ENCODE measurements at regions not wholly inside any gene's neighbourhood (a gene's known extent, or its start where the extent isn't known, plus 50 kb on each side); places are given as distances from the start of the nearest gene placed in this dataset.
"Not testable (repeated sequence)": the region's sequence is repeated elsewhere in the genome, so short reads cannot be mapped to it uniquely, and the experiment has no call there.

- no peak for DNase-seq (ENCODE audit: low read depth)
- TF ChIP-seq CTCF (IDR thresholded peaks at IDR 0.05; ENCODE audit: control insufficient read depth, insufficient read depth, low read depth, low read length, missing control alignments), result no peak
- H3K4me3 ChIP-seq (ENCODE audit: control insufficient read depth, low read depth, low read length), result no peak overlapping the region
These were observed 1995.6 kb upstream of the CDH6 start for GRCh38 chr5:29197631-29198454.

- no peak for DNase-seq (ENCODE audit: low read depth)
- TF ChIP-seq CTCF (IDR thresholded peaks at IDR 0.05; ENCODE audit: control insufficient read depth, insufficient read depth, low read depth, low read length, missing control alignments), result no peak
- H3K4me3 ChIP-seq (ENCODE audit: control insufficient read depth, low read depth, low read length), result no peak overlapping the region
These were observed 1999.5 kb upstream of the CDH6 start for GRCh38 chr5:29193972-29194371.

DNA sequence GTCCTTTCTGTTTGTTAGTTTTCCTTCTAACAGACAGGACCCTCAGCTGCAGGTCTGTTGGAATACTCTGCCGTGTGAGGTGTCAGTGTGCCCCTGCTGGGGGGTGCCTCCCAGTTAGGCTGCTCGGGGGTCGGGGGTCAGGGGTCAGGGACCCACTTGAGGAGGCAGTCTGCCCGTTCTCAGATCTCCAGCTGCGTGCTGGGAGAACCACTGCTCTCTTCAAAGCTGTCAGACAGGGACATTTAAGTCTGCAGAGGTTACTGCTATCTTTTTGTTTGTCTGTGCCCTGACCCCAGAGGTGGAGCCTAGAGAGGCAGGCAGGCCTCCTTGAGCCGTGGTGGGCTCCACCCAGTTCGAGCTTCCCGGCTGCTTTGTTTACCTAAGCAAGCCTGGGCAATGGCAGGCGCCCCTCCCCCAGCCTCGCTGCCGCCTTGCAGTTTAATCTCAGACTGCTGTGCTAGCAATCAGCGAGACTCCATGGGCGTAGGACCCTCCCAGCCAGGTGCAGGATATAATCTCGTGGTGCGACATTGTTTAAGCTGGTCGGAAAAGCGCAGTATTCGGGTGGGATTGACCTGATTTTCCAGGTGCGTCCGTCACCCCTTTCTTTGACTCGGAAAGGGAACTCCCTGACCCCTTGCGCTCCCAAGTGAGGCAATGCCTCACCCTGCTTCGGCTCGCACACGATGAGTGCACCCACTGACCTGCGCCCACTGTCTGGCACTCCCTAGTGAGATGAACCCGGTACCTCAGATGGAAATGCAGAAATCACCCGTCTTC is 2002.0 kb upstream of the CDH6 start:
- H3K4me3 ChIP-seq (ENCODE audit: control insufficient read depth, low read depth, low read length); DNase-seq (ENCODE audit: low read depth): not testable (repeated sequence)

DNA sequence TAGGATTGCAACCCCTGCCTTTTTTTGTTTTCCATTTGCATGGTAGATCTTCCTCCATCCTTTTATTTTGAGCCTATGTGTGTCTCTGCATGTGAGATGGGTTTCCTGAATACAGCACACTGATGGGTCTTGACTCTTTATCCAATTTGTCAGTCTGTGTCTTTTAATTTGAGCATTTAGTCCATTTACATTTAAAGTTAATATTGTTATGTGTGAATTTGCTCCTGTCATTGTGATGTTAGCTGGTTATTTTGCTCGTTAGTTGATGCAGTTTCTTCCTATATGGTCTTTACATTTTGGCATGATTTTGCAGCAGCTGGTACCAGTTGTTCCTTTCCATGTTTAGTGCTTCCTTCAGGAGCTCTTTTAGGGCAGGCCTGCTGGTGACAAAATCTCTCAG is 2003.1 kb upstream of the CDH6 start:
- H3K4me3 ChIP-seq (ENCODE audit: control insufficient read depth, low read depth, low read length); DNase-seq (ENCODE audit: low read depth): not testable (repeated sequence)

GRCh38 chr5:29186380-29186779 is 2007.1 kb upstream of the CDH6 start:
- H3K4me3 ChIP-seq (ENCODE audit: control insufficient read depth, low read depth, low read length); DNase-seq (ENCODE audit: low read depth): not testable (repeated sequence)

DNA sequence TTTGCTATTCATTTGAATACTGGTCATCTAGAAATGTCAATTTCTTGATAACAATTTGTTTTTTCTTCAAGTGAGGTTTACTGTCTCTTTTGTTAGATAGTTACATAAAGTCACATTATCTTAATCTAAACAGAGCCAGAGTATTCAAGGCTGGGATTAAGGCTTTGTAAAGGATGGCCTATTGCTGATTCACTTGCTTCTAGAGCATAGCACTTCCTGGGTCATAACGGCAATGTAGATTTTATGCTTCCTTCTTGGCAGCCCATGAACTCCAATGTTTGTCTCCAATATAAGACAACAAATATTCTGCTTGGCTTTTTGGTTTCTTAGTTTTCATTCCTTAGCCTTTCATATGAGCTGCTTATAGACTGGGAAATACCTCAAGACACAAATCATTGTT is 2007.9 kb upstream of the CDH6 start:
- no peak for DNase-seq (ENCODE audit: low read depth)
- no peak for TF ChIP-seq CTCF (IDR thresholded peaks at IDR 0.05; ENCODE audit: control insufficient read depth, insufficient read depth, low read depth, low read length, missing control alignments)
- no peak overlapping the region for H3K4me3 ChIP-seq (ENCODE audit: control insufficient read depth, low read depth, low read length)

- DNase-seq (ENCODE audit: low read depth), result no peak
- no peak for TF ChIP-seq CTCF (IDR thresholded peaks at IDR 0.05; ENCODE audit: control insufficient read depth, insufficient read depth, low read depth, low read length, missing control alignments)
- H3K4me3 ChIP-seq (ENCODE audit: control insufficient read depth, low read depth, low read length), result no peak overlapping the region
These were observed 2017.7 kb upstream of the CDH6 start for GRCh38 chr5:29175774-29176173.

- H3K4me3 ChIP-seq (ENCODE audit: control insufficient read depth, low read depth, low read length), result no peak overlapping the region
- TF ChIP-seq CTCF (IDR thresholded peaks at IDR 0.05; ENCODE audit: control insufficient read depth, insufficient read depth, low read depth, low read length, missing control alignments), result no peak
- DNase-seq (ENCODE audit: low read depth), result no peak
These were observed 2022.9 kb upstream of the CDH6 start for GRCh38 chr5:29170599-29170998.

All from AG09309 (cell line).